NT2/D1 (cell line): ENCODE measurements at regions not wholly inside any gene's neighbourhood (a gene's known extent, or its start where the extent isn't known, plus 50 kb on each side); places are given as distances from the start of the nearest gene placed in this dataset.

Experiments
- SUZ12 ChIP-seq: IDR thresholded peaks from 2 replicates; pipeline ENCODE4 v1.6.1; 2011; ENCODE audit not compliant: insufficient read length, insufficient read depth; ENCODE audit errors: extremely low read depth
- YY1 ChIP-seq: IDR thresholded peaks from 2 replicates; pipeline ENCODE4 v1.6.1; 2011; ENCODE audit not compliant: insufficient read length, insufficient read depth
- ZNF274 ChIP-seq: IDR thresholded peaks from 2 replicates; pipeline ENCODE4 v1.6.1; 2011; ENCODE audit warnings: mild to moderate bottlenecking, low read depth, low read length

DNA sequence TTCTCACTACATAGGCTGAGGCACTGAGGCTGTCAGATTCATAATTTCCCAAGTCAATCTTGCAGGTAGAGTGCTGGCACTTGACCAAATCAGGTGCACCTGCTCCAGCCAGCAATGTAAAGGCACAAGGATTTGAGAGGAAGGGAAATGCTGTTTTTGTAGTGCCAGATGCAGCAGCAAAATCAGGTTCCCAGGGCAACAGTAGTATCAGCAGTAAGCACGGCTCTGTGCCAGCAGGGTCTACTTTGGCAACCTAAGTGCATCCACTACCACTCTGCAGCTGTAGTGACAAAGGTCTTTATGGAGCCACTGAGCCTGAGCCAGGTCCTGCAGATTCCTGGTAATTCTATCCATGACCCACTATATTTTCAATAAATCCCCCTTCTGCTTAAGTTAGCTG, 329.5 kb downstream of the TPBG start:
- TF ChIP-seq YY1 (no peak), ZNF274 (no peak), SUZ12 (no peak)
